HL-60 (cell line): ENCODE measurements at regions not wholly inside any gene's neighbourhood (a gene's known extent, or its start where the extent isn't known, plus 50 kb on each side); places are given as distances from the start of the nearest gene placed in this dataset.
"Not testable (repeated sequence)": the region's sequence is repeated elsewhere in the genome, so short reads cannot be mapped to it uniquely, and the experiment has no call there.

Experiments
- DNase-seq, 2 experiments: peaks; one replicate each; pipeline ENCODE4 v3.0.0-alpha.2; 2010 to 2020; ENCODE audit warnings: low read depth in 1 of 2, low spot score in 1 of 2
- H3K27ac ChIP-seq: fragments of 250-450 bp; sonication (Bioruptor Pico); replicated peaks from 2 replicates; pipeline ENCODE4 v1.5.1; 2020; ENCODE audit warnings: mild to moderate bottlenecking, moderate library complexity
- H3K27me3 ChIP-seq: fragments of 250-450 bp; sonication (Bioruptor Pico); 2 replicates; pipeline ENCODE4 v1.5.1; 2021; ENCODE audit warnings: mild to moderate bottlenecking, moderate library complexity; ENCODE audit not compliant: insufficient read depth, poor library complexity, severe bottlenecking
- H3K4me3 ChIP-seq: replicated peaks from 2 replicates; pipeline ENCODE4 v1.5.1; 2011; ENCODE audit warnings: mild to moderate bottlenecking, control low read depth, low read length; ENCODE audit not compliant: insufficient read depth
- CTCF ChIP-seq: IDR thresholded peaks from one replicate; pipeline ENCODE4 v1.5.1; 2011; ENCODE audit warnings: low read length, control low read depth, inconsistent platforms; ENCODE audit not compliant: insufficient read depth
- GABPA ChIP-seq: IDR thresholded peaks from 2 replicates; pipeline ENCODE4 v1.6.1; 2012; ENCODE audit warnings: low read depth
- POLR2AphosphoS5 ChIP-seq: IDR thresholded peaks from 2 replicates; pipeline ENCODE4 v1.6.1; 2012; ENCODE audit warnings: low read depth
- REST ChIP-seq: IDR thresholded peaks from 2 replicates; pipeline ENCODE4 v1.6.1; 2012; ENCODE audit warnings: low read depth; ENCODE audit not compliant: insufficient replicate concordance
- SPI1 ChIP-seq: IDR thresholded peaks from 2 replicates; pipeline ENCODE4 v1.6.1; 2012; ENCODE audit warnings: low read depth, mild to moderate bottlenecking, borderline replicate concordance

- Histone ChIP-seq H3K27ac (no peak overlapping the region), H3K27me3 (no peaks in the 10 kb centered on the region), H3K4me3 (no peak overlapping the region)
- no peak for DNase-seq
- TF ChIP-seq CTCF (peak; percentile 16), GABPA (no peak), SPI1 (no peak), POLR2AphosphoS5 (no peak), REST (no peak)
Measured at GRCh38 chr21:17270229-17270628, 242.6 kb upstream of the CXADR start.

GRCh38 chr21:17279663-17280062, 233.2 kb upstream of the CXADR start:
- no peak for DNase-seq

GRCh38 chr21:17293016-17293562, 219.8 kb upstream of the CXADR start:
- H3K27me3 ChIP-seq, H3K4me3 ChIP-seq, H3K27ac ChIP-seq, DNase-seq: not testable (repeated sequence)

More at GRCh38 chr21:17279663-17280062, 233.2 kb upstream of the CXADR start:
- no peak for TF ChIP-seq POLR2AphosphoS5
- TF ChIP-seq REST = peak; percentile 83
- TF ChIP-seq GABPA = no peak
- no peaks in the 10 kb centered on the region for H3K27me3 ChIP-seq
- H3K4me3 ChIP-seq = no peak overlapping the region
- no peak overlapping the region for H3K27ac ChIP-seq

GRCh38 chr21:17295997-17296396, 216.8 kb upstream of the CXADR start:
- Histone ChIP-seq H3K4me3 (no peak overlapping the region), H3K27me3 (no peaks in the 10 kb centered on the region), H3K27ac (no peak overlapping the region)
- no peak for DNase-seq
- TF ChIP-seq GABPA (no peak), POLR2AphosphoS5 (no peak)

- not testable (repeated sequence) for DNase-seq, H3K27ac ChIP-seq, H3K4me3 ChIP-seq, H3K27me3 ChIP-seq
Measured at GRCh38 chr21:17299576-17299975, 213.3 kb upstream of the CXADR start.

- not testable (repeated sequence) for H3K4me3 ChIP-seq, H3K27me3 ChIP-seq, H3K27ac ChIP-seq, DNase-seq
Measured at GRCh38 chr21:17327715-17328114, 185.1 kb upstream of the CXADR start.

- no peak for DNase-seq
- TF ChIP-seq SPI1 (no peak), POLR2AphosphoS5 (no peak), GABPA (no peak), REST (no peak), CTCF (no peak)
- Histone ChIP-seq H3K4me3 (no peak overlapping the region), H3K27ac (no peak overlapping the region), H3K27me3 (no peaks in the 10 kb centered on the region)
Measured at GRCh38 chr21:17334484-17334883, 178.4 kb upstream of the CXADR start.
